ENCODE measurements at regions not wholly inside any gene's neighbourhood (a gene's known extent, or its start where the extent isn't known, plus 50 kb on each side); places are given as distances from the start of the nearest gene placed in this dataset.

DNA sequence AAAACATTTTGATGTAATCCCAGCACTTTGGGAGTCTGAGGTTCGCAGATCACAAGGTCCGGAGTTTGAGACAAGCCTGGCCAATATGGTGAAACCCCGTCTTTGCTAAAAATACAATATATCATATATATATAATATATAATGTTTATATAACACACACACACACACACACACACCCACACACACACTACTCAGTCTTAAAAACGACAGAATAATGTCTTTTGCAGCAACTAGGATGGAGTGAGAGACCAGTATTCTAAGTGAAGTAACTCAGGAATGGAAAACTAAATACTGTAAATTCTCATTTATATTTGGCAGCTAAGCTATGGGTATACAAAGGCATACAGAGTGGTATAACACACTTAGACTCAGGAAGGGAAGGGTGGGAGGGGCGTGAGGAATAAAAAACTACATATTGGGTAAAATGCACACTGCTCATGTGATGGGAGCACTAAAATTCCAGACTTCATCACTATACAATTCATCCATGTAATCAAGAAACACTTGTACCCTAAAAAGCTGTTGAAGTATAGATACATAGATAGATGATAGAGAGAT lies 231.2 kb upstream of the SEMA3A start:
- H3K27ac ChIP-seq: no peak overlapping the region
- DNase-seq: no peak
- H3K36me3 ChIP-seq: no peaks in the 10 kb centered on the region
- ATAC-seq: no peak
- H3K4me1 ChIP-seq: no peaks in the 10 kb centered on the region
- intact Hi-C loops (cut with DNase I): no loop called here
- H3K4me3 ChIP-seq: no peak overlapping the region
- H3K9me3 ChIP-seq: peaks cover 0 to 14% (median 2%) of the 10 kb centered on the region in 12 donors
- no peak for TF ChIP-seq POLR2A (IDR thresholded peaks at IDR 0.05)
- TF ChIP-seq, protein P1, sequence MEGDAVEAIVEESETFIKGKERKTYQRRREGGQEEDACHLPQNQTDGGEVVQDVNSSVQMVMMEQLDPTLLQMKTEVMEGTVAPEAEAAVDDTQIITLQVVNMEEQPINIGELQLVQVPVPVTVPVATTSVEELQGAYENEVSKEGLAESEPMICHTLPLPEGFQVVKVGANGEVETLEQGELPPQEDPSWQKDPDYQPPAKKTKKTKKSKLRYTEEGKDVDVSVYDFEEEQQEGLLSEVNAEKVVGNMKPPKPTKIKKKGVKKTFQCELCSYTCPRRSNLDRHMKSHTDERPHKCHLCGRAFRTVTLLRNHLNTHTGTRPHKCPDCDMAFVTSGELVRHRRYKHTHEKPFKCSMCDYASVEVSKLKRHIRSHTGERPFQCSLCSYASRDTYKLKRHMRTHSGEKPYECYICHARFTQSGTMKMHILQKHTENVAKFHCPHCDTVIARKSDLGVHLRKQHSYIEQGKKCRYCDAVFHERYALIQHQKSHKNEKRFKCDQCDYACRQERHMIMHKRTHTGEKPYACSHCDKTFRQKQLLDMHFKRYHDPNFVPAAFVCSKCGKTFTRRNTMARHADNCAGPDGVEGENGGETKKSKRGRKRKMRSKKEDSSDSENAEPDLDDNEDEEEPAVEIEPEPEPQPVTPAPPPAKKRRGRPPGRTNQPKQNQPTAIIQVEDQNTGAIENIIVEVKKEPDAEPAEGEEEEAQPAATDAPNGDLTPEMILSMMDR (IDR thresholded peaks at IDR 0.05): no peak
- no peaks in the 10 kb centered on the region for H3K27me3 ChIP-seq
- 72 to 81% (median 78%) methylated on average over 5 of the region's 5 CpGs for WGBS, 4 donors

DNA sequence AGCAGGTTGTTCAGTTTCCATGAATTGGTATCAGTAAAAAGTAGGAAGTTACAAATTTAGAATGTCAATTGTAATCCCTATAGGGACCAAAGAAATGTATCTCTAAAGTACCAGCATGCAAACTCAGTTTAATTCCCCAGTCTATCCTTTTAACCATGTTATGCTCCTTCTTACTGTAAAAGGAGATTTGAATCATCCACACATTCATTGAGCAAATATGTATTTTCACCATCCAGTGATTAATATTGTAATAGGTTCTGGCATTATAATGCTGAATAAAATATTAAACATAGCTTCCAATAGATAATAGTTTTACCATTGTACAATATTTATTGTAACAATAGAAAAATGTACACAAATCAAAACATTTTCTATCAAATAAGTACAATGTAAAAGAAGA lies 228.2 kb upstream of the SEMA3A start:
- Histone ChIP-seq H3K4me1 (no peaks in the 10 kb centered on the region), H3K36me3 (no peaks in the 10 kb centered on the region), H3K27me3 (no peaks in the 10 kb centered on the region), H3K9me3 (peaks cover 0 to 34% (median 11%) of the 10 kb centered on the region in 12 donors), H3K4me3 (no peak overlapping the region), H3K27ac (no peak overlapping the region)
- ATAC-seq: no peak
- intact Hi-C loops (cut with DNase I): no loop called here
- TF ChIP-seq POLR2A (IDR thresholded peaks at IDR 0.05): no peak
- TF ChIP-seq, protein P1 (IDR thresholded peaks at IDR 0.05): no peak
- DNase-seq: no peak

DNA sequence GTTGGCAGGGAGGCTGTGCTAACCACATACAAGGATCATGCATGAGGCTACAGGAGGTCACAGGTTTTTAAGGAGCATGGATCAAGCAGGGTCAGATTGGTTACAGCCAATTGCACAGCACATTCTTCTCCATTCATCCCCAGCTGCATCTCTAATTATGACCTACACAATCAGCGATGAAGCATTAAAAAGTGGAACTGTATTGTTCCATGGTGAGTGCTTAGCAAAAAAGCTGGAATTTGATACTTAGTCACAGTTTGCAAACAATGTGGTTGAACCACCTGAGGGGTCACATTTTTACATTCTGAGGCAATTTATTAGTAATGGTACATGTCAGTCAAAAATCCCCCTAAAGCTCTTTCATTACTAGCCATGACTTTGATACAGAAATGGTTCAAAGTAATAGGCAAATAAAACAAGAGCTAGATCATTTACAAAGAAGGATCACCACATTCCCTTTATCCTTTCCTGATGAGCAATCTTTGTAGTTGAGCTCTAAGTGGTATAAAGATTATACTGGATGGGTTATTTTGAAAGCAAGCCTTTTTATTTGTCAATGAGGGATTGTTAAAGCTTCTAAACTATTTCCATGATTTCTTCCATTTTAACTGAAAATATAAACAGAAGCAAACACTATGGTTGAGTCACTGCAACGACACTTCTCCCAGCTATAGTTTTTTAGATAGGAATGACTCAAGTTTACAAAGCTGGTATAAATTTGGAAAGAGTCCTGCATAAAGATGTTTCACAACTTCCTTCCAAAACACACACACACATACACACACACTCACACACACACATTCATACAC lies 217.8 kb upstream of the SEMA3A start:
- no peaks in the 10 kb centered on the region for H3K27me3 ChIP-seq
- intact Hi-C loops (cut with DNase I): no loop called here
- H3K4me3 ChIP-seq: no peak overlapping the region
- peaks cover 0 to 3% (median 0%) of the 10 kb centered on the region in 12 donors for H3K9me3 ChIP-seq
- 75 to 85% (median 81%) methylated on average over 2 of the region's 2 CpGs for WGBS, 4 donors
- DNase-seq: no peak
- H3K27ac ChIP-seq: no peak overlapping the region
- H3K4me1 ChIP-seq: no peaks in the 10 kb centered on the region
- H3K36me3 ChIP-seq: no peaks in the 10 kb centered on the region
- ATAC-seq: no peak
- TF ChIP-seq POLR2A (IDR thresholded peaks at IDR 0.05): no peak
- TF ChIP-seq, protein P1 (IDR thresholded peaks at IDR 0.05): no peak

DNA sequence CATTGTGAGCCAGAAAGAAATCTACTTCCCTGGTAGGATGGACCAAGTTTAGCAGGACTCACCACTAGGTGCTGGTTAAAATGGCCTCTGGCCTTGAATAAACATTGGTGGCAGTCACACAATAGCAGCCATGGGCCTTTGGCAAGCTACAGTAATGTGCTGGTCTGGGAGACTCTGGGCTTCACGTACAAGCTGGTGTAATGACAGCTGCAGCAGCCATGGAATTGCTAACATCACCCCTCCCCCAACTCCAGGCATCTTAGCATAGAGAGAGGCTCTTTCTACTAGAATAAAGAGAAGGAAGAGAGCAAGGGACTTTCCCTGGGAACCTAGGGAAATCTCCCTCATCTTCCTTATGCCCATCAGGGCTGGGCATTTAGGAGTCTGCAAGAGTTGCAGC lies 205.1 kb upstream of the SEMA3A start:
- H3K9me3 ChIP-seq: peaks cover 0 to 30% (median 5%) of the 10 kb centered on the region in 12 donors
- 29 to 67% (median 44%) methylated on average over 1 of the region's 1 CpG for WGBS, 4 donors
- DNase-seq: no peak
- no peaks in the 10 kb centered on the region for H3K4me1 ChIP-seq
- no peak for ATAC-seq
- TF ChIP-seq, protein P1 (IDR thresholded peaks at IDR 0.05): no peak
- TF ChIP-seq POLR2A (IDR thresholded peaks at IDR 0.05): no peak
- intact Hi-C loops (cut with DNase I): no loop called here
- H3K27ac ChIP-seq: no peak overlapping the region
- no peak overlapping the region for H3K4me3 ChIP-seq
- no peaks in the 10 kb centered on the region for H3K36me3 ChIP-seq
- H3K27me3 ChIP-seq: no peaks in the 10 kb centered on the region
